Neural progenitor cell (in vitro differentiated cells): ENCODE measurements at regions not wholly inside any gene's neighbourhood (a gene's known extent, or its start where the extent isn't known, plus 50 kb on each side); places are given as distances from the start of the nearest gene placed in this dataset.
A peak's percentile ranks its signal among the peaks of the same experiment; 100 is the strongest.

ENCODE experiments used
- DNase-seq: peaks from one replicate; pipeline ENCODE4 v3.0.0-alpha.2; 2016; ENCODE audit warnings: low spot score
- H2AFZ ChIP-seq: fragments of 200-600 bp; sonication (generic); replicated peaks from 2 replicates; pipeline ENCODE4 v1.6.1; 2016; ENCODE audit warnings: antibody characterized with exemption
- H3F3A ChIP-seq: fragments of 200-600 bp; sonication (generic); 2 replicates; pipeline ENCODE4 v1.6.1; 2016; ENCODE audit warnings: antibody characterized with exemption, low read depth
- H3K27ac ChIP-seq: fragments of 200-600 bp; sonication (generic); 2 replicates; pipeline ENCODE4 v1.5.1; 2016; ENCODE audit warnings: mild to moderate bottlenecking
- H3K27me3 ChIP-seq: fragments of 200-600 bp; sonication (generic); 2 replicates; pipeline ENCODE4 v1.6.1; 2016; ENCODE audit warnings: mild to moderate bottlenecking, moderate library complexity
- H3K36me3 ChIP-seq: fragments of 200-600 bp; sonication (generic); 2 replicates; pipeline ENCODE4 v1.5.1; 2016
- H3K4me1 ChIP-seq: fragments of 200-600 bp; sonication (generic); 2 replicates; pipeline ENCODE4 v1.6.1; 2016; ENCODE audit warnings: mixed run types
- H3K4me2 ChIP-seq: fragments of 200-600 bp; sonication (generic); 2 replicates; pipeline ENCODE4 v1.6.1; 2016
- H3K4me3 ChIP-seq: fragments of 200-600 bp; sonication (generic); 2 replicates; pipeline ENCODE4 v1.5.1; 2016
- H3K79me2 ChIP-seq: fragments of 200-600 bp; sonication (generic); 2 replicates; pipeline ENCODE4 v1.6.1; 2016; ENCODE audit warnings: low read depth
- H3K9ac ChIP-seq: fragments of 200-600 bp; sonication (generic); 2 replicates; pipeline ENCODE4 v1.6.1; 2016
- H3K9me3 ChIP-seq: fragments of 200-600 bp; sonication (generic); 2 replicates; pipeline ENCODE4 v1.5.1; 2016; ENCODE audit warnings: low read depth
- H4K20me1 ChIP-seq: fragments of 200-600 bp; sonication (generic); 2 replicates; pipeline ENCODE4 v1.6.1; 2016; ENCODE audit warnings: low read depth
- H3K27ac Mint-ChIP-seq: 3 replicates; pipeline ENCODE4 v1.8.0; 2021; ENCODE audit warnings: mixed read lengths
- H3K27me3 Mint-ChIP-seq: 2 replicates; pipeline ENCODE4 v1.8.0; 2022; ENCODE audit warnings: low read depth, mild to moderate bottlenecking, inconsistent platforms, moderate library complexity, mixed read lengths; ENCODE audit not compliant: insufficient read depth
- H3K36me3 Mint-ChIP-seq: 3 replicates; pipeline ENCODE4 v1.8.0; 2021; ENCODE audit warnings: mixed read lengths
- H3K4me1 Mint-ChIP-seq: 3 replicates; pipeline ENCODE4 v1.8.0; 2021; ENCODE audit warnings: mixed read lengths
- H3K4me3 Mint-ChIP-seq: 3 replicates; pipeline ENCODE4 v1.8.0; 2021; ENCODE audit warnings: mild to moderate bottlenecking, moderate library complexity, mixed read lengths
- H3K9me3 Mint-ChIP-seq: 3 replicates; pipeline ENCODE4 v1.8.0; 2020; ENCODE audit warnings: mixed read lengths
- CTCF ChIP-seq: fragments of 200-600 bp; sonication (generic); IDR thresholded peaks from 2 replicates; pipeline ENCODE4 v1.5.1; 2017; ENCODE audit warnings: antibody characterized with exemption, mild to moderate bottlenecking
- EZH2 ChIP-seq: fragments of 200-600 bp; sonication (generic); IDR thresholded peaks from 2 replicates; pipeline ENCODE4 v1.6.1; 2017; ENCODE audit warnings: antibody characterized with exemption, mild to moderate bottlenecking, moderate library complexity
- EZH2phosphoT487 ChIP-seq: fragments of 200-600 bp; sonication (generic); IDR thresholded peaks from 2 replicates; pipeline ENCODE4 v1.6.1; 2017; ENCODE audit warnings: antibody characterized with exemption

GRCh38 chr17:70936724-70937123 lies 767.4 kb downstream of the KCNJ2 start:
- Mint-ChIP-seq H3K4me1 (peaks cover 7% of the 10 kb centered on the region), H3K27me3 (no peaks in the 10 kb centered on the region), H3K4me3 (no peak overlapping the region), H3K9me3 (no peaks in the 10 kb centered on the region), H3K27ac (no peak overlapping the region), H3K36me3 (no peaks in the 10 kb centered on the region)
- Histone ChIP-seq H3K27ac (no peak overlapping the region), H3K4me3 (no peak overlapping the region), H3K4me1 (peaks cover under 1% of the 10 kb centered on the region), H3K36me3 (no peaks in the 10 kb centered on the region), H3K27me3 (no peaks in the 10 kb centered on the region), H3K79me2 (no peaks in the 10 kb centered on the region), H2AFZ (no peak overlapping the region), H3K9me3 (no peaks in the 10 kb centered on the region), H3K4me2 (no peak overlapping the region), H3F3A (no peaks in the 10 kb centered on the region), H4K20me1 (no peaks in the 10 kb centered on the region), H3K9ac (no peak overlapping the region)
- TF ChIP-seq EZH2phosphoT487 (no peak), EZH2 (no peak), CTCF (no peak)
- DNase-seq, result no peak

GRCh38 chr17:70938336-70938735 lies 769.0 kb downstream of the KCNJ2 start:
- H3K9me3 ChIP-seq, result no peaks in the 10 kb centered on the region
- Mint-ChIP-seq H3K4me3 (no peak overlapping the region), H3K4me1 (peaks cover 9% of the 10 kb centered on the region), H3K9me3 (no peaks in the 10 kb centered on the region), H3K27me3 (no peaks in the 10 kb centered on the region), H3K27ac (no peak overlapping the region), H3K36me3 (no peaks in the 10 kb centered on the region)
- no peaks in the 10 kb centered on the region for H3K79me2 ChIP-seq
- TF ChIP-seq EZH2phosphoT487 (no peak), EZH2 (no peak)
- no peaks in the 10 kb centered on the region for H3K27me3 ChIP-seq
- H3K4me3 ChIP-seq, result no peak overlapping the region
- H3K36me3 ChIP-seq, result no peaks in the 10 kb centered on the region
- no peak for DNase-seq
- H3F3A ChIP-seq, result no peaks in the 10 kb centered on the region
- no peak overlapping the region for H3K9ac ChIP-seq
- H3K4me1 ChIP-seq, result peaks cover 3% of the 10 kb centered on the region
- no peak overlapping the region for H2AFZ ChIP-seq
- no peak overlapping the region for H3K4me2 ChIP-seq
- no peaks in the 10 kb centered on the region for H4K20me1 ChIP-seq
- H3K27ac ChIP-seq, result no peak overlapping the region

- Histone ChIP-seq H4K20me1 (no peaks in the 10 kb centered on the region), H3K27me3 (no peaks in the 10 kb centered on the region), H3K36me3 (no peaks in the 10 kb centered on the region), H3F3A (no peaks in the 10 kb centered on the region), H3K4me2 (no peak overlapping the region), H3K4me1 (peaks cover 7% of the 10 kb centered on the region), H3K4me3 (no peak overlapping the region), H3K79me2 (no peaks in the 10 kb centered on the region), H3K27ac (no peak overlapping the region), H3K9ac (no peak overlapping the region), H3K9me3 (no peaks in the 10 kb centered on the region), H2AFZ (peak overlapping the region; percentile 63)
- no peak overlapping the region for H3K4me3 Mint-ChIP-seq
- peaks cover 2% of the 10 kb centered on the region for H3K36me3 Mint-ChIP-seq
- peak; percentile 33 for TF ChIP-seq CTCF
- no peak for TF ChIP-seq EZH2phosphoT487
- TF ChIP-seq EZH2, result no peak
- peak; percentile 33 for DNase-seq
- peaks cover 18% of the 10 kb centered on the region for H3K9me3 Mint-ChIP-seq
- no peak overlapping the region for H3K27ac Mint-ChIP-seq
- H3K27me3 Mint-ChIP-seq, result peaks cover 3% of the 10 kb centered on the region
- peaks cover 4% of the 10 kb centered on the region for H3K4me1 Mint-ChIP-seq
These were observed 776.1 kb downstream of the KCNJ2 start for GRCh38 chr17:70945386-70945785.

GRCh38 chr17:70947215-70947614 lies 777.9 kb downstream of the KCNJ2 start:
- DNase-seq, result no peak
- peak overlapping the region; percentile 26 for H2AFZ ChIP-seq
- TF ChIP-seq EZH2 (no peak), CTCF (no peak), EZH2phosphoT487 (no peak)
- H3K9me3 ChIP-seq, result no peaks in the 10 kb centered on the region
- H3K4me3 ChIP-seq, result no peak overlapping the region
- no peak overlapping the region for H3K4me2 ChIP-seq
- no peaks in the 10 kb centered on the region for H3K4me1 Mint-ChIP-seq
- H3F3A ChIP-seq, result no peaks in the 10 kb centered on the region
- no peaks in the 10 kb centered on the region for H3K27me3 ChIP-seq
- H3K9ac ChIP-seq, result no peak overlapping the region
- peaks cover 3% of the 10 kb centered on the region for H3K27me3 Mint-ChIP-seq
- H4K20me1 ChIP-seq, result no peaks in the 10 kb centered on the region
- H3K4me3 Mint-ChIP-seq, result no peak overlapping the region
- H3K79me2 ChIP-seq, result no peaks in the 10 kb centered on the region
- peaks cover 20% of the 10 kb centered on the region for H3K9me3 Mint-ChIP-seq
- H3K27ac ChIP-seq, result no peak overlapping the region
- no peak overlapping the region for H3K27ac Mint-ChIP-seq
- peaks cover 4% of the 10 kb centered on the region for H3K4me1 ChIP-seq
- H3K36me3 Mint-ChIP-seq, result peaks cover 2% of the 10 kb centered on the region
- no peaks in the 10 kb centered on the region for H3K36me3 ChIP-seq
